ENCODE measurements at regions not wholly inside any gene's neighbourhood (a gene's known extent, or its start where the extent isn't known, plus 50 kb on each side); places are given as distances from the start of the nearest gene placed in this dataset.
"Not testable (repeated sequence)": the region's sequence is repeated elsewhere in the genome, so short reads cannot be mapped to it uniquely, and the experiment has no call there.

DNA sequence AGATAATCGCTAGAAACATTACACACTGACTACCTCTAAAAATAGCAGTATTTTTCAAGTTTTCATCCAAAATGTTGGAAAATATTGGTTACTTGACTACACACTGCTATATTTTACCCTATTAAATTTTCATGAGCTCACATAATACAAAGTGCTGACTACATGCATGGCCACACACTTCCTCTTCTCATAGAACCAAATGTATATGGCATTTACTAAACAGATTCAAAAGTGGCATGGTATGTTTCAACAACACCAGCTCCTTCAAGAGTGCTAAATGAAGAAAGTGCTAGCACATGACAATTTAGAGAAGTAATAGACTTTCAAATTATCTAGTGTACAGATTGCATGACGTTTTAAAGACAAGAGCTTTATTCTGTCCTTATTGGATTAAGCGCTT, 780.4 kb upstream of the SLITRK6 start:
- DNase-seq (ENCODE audit: low spot score), result no peak

- no peak for DNase-seq (ENCODE audit: low spot score)
Observed at GRCh38 chr13:86581706-86582105, 782.5 kb upstream of the SLITRK6 start.

- DNase-seq (ENCODE audit: low spot score), result no peak
Observed at GRCh38 chr13:86584301-86584700, 785.1 kb upstream of the SLITRK6 start.

GRCh38 chr13:86585835-86586234, 786.6 kb upstream of the SLITRK6 start:
- DNase-seq (ENCODE audit: low spot score), result no peak

- DNase-seq (ENCODE audit: low spot score), result no peak
Observed at GRCh38 chr13:86591862-86592261, 792.6 kb upstream of the SLITRK6 start.

GRCh38 chr13:86601351-86601750, 802.1 kb upstream of the SLITRK6 start:
- DNase-seq (ENCODE audit: low spot score), result no peak

DNA sequence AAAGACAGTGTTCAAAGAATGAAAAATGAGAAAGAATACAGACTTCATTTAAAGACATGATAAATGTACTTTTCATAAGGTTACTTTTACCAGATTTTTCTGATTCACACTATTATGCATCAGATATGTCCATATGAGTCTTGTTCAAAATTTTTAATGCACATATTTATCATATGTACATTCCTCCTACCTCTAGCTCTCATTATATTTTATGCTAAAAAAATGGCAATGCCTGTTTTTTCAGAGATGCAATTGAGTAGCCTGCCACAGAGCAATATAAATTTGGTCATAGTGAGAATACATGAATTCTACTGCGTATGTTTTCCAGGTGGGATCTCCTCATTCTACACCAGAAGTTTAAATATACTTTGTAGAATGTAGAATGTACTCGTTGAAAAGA, 807.0 kb upstream of the SLITRK6 start:
- no peak for DNase-seq (ENCODE audit: low spot score)

DNA sequence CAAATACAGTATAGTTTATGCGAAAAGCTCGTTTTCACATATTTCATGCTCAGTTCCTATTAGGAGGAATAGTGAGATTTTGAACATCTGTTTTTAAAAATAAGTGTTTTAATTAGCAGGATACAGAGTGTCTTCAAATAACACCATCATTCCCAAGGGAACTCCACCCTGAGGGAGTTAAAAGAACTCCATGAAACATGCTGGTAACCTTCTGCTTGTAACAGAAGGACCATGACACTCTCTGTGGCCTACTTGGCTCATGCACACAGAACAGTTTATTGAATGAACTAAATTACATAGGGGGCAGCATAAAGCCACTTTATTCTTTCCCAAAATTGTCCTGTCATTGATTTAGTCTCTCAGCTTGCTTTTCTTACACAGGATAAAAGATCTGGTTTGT, 809.5 kb upstream of the SLITRK6 start:
- no peak for DNase-seq (ENCODE audit: low spot score)

DNA sequence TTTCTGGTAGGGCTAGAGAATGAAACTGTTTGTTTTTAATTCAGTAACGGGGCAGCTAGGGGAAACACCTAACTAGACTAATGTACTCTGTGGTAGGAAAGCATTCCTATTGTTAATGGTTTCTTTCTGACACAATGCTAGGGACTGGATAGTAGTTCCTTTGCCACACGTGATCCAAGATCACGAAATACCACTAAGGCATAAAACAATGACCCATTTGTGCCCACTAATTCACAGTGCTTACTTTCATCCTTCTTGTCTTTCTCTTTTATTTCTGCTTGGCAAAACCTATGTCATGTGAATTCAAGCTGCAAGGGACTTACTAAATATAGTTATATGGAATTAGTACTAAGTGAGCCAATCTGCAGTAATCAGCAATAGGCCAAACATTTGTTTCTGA, 834.1 kb upstream of the SLITRK6 start:
- DNase-seq (ENCODE audit: low spot score), result no peak

DNA sequence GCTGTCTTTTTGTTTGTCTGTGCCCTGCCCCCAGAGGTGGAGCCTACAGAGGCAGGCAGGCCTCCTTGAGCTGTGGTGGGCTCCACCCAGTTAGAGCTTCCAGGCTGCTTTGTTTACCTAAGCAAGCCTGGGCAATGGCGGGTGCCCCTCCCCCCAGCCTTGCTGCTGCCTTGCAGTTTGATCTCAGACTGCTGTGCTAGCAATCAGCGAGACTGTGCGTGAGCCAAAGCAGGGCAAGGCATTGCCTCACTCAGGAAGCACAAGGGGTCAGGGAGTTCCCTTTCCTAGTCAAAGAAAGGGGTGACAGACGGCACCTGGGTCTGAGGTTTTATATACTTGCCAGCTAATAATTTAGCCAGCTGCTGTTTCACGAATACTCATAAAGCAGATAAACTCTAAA, 852.0 kb upstream of the SLITRK6 start:
- DNase-seq (ENCODE audit: low spot score), result not testable (repeated sequence)

DNA sequence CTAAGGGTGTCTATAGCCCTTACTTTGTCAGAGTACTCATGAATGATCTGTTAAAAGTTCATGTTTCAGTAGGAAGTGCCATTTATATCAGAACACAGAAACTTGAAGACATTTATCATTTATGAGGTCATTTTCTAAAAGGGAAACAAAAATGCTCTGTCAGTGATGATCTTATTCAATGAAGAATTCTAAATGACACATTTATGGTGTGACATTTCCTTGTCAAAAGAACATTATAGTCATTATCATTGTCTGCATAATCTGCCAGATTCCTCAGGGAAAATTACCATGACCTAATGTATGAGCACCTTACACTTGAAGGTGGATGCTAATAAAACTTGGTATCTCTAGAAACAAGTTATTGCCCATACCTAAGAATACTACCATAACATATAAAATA, 853.8 kb upstream of the SLITRK6 start:
- no peak for DNase-seq (ENCODE audit: low spot score)

DNA sequence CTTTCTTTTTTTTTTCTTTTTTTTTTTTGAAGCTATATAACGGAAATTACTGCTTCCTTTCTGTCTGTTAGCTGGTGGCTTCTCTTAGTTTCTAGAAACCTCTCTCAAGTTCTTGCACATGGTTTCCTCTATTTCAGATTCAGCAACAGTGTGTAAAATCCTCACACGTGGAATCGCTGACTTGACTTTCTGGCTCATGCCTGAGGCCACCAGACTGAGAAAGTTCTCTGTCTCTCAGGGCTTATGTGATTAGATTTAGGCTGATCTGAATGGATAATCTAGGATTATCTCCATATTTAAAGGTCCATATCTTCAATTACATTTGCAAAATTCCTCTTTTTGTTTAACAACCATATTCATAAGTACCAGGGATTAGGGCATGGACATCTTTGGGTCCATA, 856.3 kb upstream of the SLITRK6 start:
- DNase-seq (ENCODE audit: low spot score), result no peak

DNA sequence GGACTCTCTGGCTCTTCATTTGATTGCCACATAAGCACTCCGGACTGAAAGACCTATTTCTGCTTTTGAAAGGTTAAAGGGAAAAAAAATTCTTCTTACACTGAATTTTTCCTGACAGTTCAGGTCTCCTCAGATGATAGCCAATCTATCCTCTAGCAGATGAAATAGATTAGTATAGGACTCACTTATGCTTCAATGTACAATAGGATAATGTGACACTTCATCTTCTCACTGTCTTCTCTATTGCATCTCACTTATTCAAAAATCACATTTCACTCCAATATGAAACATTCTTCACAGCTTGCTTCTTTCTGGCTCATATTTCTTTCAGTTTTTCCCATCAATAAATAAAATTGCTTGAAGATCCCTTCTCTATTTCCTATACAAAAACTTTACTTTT, 860.9 kb upstream of the SLITRK6 start:
- DNase-seq (ENCODE audit: low spot score), result no peak

DNA sequence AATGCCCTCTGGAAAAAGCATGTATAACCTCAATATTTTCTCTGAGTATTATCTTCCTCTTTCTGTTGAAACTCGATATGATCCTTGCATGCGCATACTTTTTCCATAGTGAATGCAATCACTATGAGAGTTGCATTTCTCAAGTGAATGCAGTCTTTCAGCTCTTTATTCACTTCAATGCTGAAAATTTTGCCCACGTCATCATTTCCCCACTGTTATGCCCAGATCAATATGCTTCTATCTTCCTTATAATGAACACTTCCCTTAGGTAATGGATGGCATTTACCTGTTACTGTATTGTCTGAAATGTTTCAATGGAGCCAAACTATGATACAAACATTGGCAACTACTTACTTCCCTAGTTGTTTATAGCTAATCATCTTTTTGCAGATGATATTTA, 866.6 kb upstream of the SLITRK6 start:
- no peak for DNase-seq (ENCODE audit: low spot score)

DNA sequence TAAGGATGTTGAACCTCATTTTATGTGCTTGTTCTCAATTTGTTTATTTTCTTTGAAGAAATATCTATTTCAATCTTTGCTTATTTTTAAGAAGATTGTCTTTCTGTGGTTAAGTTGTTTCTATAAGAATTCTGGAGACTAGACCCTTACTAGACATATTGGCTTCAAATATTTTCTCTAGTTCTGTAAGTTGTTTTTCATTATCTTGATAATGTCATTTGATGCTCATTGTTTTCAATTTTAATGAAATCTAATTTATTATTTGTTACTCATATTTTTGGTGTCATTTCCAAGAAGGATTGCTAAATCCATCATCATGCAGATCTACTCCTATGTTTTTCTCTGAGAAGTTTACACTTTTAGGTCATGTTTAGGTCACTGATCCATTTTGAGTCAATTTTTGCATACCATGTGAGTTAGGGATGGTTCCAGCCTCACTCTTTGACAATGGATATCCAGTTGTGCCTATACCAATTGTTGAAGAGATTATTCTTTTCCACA, 874.8 kb upstream of the SLITRK6 start:
- DNase-seq (ENCODE audit: low spot score), result no peak

GRCh38 chr13:86681223-86681622, 882.0 kb upstream of the SLITRK6 start:
- DNase-seq (ENCODE audit: low spot score), result no peak

- DNase-seq (ENCODE audit: low spot score), result no peak
Observed at GRCh38 chr13:86684402-86684801, 885.2 kb upstream of the SLITRK6 start.

GRCh38 chr13:86689911-86690310, 890.7 kb upstream of the SLITRK6 start:
- no peak for DNase-seq (ENCODE audit: low spot score)

DNA sequence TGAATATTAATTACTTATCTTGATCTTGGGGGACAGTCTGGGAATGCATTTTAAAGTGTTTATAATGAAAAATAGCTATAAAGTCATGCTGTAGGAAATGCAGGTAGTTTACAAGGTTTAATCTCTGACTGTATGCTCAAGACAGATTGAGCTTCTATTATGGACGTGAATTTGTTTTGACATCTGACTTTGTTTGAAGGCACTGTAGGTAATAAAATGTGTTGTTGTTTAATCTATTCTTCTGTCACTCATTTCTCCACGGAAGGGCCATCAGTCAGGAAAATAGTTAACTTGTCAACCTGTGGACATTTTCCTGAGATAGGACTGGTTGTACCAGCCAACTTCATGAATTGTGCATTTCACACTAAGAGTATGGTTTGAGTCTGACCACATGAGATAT, 893.1 kb upstream of the SLITRK6 start:
- DNase-seq (ENCODE audit: low spot score), result no peak

DNA sequence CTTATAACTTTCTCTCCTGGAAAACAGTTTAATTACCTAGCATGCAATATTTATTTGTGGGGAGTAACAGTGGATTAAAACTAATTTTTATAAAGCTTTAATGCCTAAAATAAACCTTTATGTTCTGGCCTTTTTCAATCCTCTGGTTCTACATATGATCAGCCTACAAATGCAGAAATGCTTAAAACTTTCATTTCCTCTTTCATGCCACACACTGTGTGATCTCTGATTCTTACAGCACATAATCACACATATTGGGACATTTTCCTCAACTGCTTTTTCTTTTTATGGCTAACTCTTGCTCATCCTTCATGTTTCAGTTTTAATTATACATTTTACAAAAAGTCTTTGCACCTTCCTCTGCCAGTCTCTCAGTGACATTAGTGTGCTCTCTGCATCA, 910.8 kb upstream of the SLITRK6 start:
- no peak for DNase-seq (ENCODE audit: low spot score)

DNA sequence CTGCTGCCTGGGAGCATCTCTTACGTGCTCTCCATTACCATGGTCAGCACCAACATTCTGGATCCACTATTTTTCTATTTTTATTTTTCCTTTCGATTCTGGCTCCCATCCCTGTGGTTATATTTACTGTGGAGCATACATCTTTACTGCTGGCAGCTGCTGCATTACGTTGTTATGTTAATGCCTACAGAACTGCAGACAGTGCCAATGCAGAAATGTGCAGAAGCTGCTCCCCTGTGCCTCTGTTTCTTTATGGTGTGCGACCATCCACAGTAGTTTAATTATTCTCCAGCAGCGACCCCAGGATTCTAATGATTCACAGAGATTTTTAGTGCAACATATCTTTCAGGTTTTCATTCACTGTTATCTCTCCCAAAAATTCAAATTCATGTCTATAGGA, 911.7 kb upstream of the SLITRK6 start:
- no peak for DNase-seq (ENCODE audit: low spot score)

DNA sequence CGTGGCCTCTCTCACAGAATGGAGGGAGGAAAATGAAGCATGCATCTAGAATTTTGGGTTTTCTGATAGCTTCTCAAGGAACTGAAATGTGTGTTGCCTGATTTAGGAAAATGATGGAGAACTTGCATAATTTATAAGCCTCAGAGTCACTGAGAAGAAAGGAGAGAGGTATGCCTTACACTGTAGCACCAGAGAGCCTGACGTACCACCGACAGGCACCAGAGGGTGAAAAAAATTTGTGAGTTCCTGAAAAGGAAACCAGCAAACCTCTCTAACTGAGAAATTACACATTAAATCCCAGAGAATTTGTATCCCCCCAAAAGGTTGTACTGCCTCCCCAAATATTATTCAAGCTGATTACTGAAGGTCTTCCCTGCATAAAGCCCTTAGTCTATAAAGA, 915.3 kb upstream of the SLITRK6 start:
- no peak for DNase-seq (ENCODE audit: low spot score)

- no peak for DNase-seq (ENCODE audit: low spot score)
Observed at GRCh38 chr13:86725105-86725504, 925.9 kb upstream of the SLITRK6 start.

- no peak for DNase-seq (ENCODE audit: low spot score)
Observed at GRCh38 chr13:86729206-86729605, 930.0 kb upstream of the SLITRK6 start.

DNA sequence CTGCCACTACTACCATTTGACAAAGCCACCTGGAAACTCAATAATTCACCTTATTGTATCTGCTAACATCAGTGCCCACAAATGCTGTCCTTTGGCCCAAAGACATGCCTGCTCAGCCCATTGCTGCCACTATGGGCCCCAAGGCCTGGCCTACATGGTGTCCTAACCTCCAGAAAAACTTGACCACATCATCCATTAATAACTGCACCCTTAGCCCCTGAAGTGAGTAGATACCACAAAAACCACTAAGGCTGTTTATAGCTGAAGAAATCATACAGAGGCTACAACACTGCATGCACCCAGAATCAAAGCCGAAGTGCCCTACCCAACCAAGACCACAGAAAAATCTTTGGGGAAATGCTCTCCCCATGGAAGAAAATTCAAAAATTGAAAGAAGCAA, 932.8 kb upstream of the SLITRK6 start:
- DNase-seq (ENCODE audit: low spot score), result no peak
